ENCODE measurements at regions not wholly inside any gene's neighbourhood (a gene's known extent, or its start where the extent isn't known, plus 50 kb on each side); places are given as distances from the start of the nearest gene placed in this dataset.

GRCh38 chr7:28258240-28258639 lies 77.6 kb upstream of the JAZF1 start:
- POLR2A ChIA-PET: no interaction called here

GRCh38 chr7:28260969-28261368 lies 80.4 kb upstream of the JAZF1 start:
- intact Hi-C loops (cut with micrococcal nuclease): no loop called here
- ChIA-PET CTCF (interaction anchor here (1.2 kb wide), 1 partner anchor 37 kb away, joined by 3 read pairs; no protein-coding TSS in a partner anchor), POLR2A (interaction anchor here (0.8 kb wide), 2 partner anchors 9 to 557 kb away, joined by 3 read pairs; no protein-coding TSS in a partner anchor)
- Mint-ChIP-seq H3K4me1 (ENCODE audit: insufficient read depth, unreplicated experiment) (no peaks in the 10 kb centered on the region), H3K27ac (ENCODE audit: low read depth, unreplicated experiment) (no peak overlapping the region), H3K27me3 (ENCODE audit: insufficient read depth, unreplicated experiment) (peaks cover 15% of the 10 kb centered on the region), H3K4me3 (ENCODE audit: unreplicated experiment) (no peak overlapping the region), H3K9me3 (ENCODE audit: unreplicated experiment) (no peaks in the 10 kb centered on the region), H3K36me3 (ENCODE audit: insufficient read depth, unreplicated experiment) (no peaks in the 10 kb centered on the region)
- DNase-seq (ENCODE audit: unreplicated experiment): no peak
- no TSS peak for BruUV-seq (replicated peaks)
- TF ChIP-seq CTCF (IDR thresholded peaks at IDR 0.05; ENCODE audit: unreplicated experiment): no peak

More at GRCh38 chr7:28258240-28258639, 77.6 kb upstream of the JAZF1 start:
- intact Hi-C loops (cut with micrococcal nuclease): no loop called here
- Mint-ChIP-seq H3K27me3 (ENCODE audit: insufficient read depth, unreplicated experiment) (peaks cover 15% of the 10 kb centered on the region), H3K36me3 (ENCODE audit: insufficient read depth, unreplicated experiment) (no peaks in the 10 kb centered on the region), H3K27ac (ENCODE audit: low read depth, unreplicated experiment) (no peak overlapping the region), H3K4me3 (ENCODE audit: unreplicated experiment) (no peak overlapping the region), H3K9me3 (ENCODE audit: unreplicated experiment) (no peaks in the 10 kb centered on the region), H3K4me1 (ENCODE audit: insufficient read depth, unreplicated experiment) (no peaks in the 10 kb centered on the region)
- TF ChIP-seq CTCF (IDR thresholded peaks at IDR 0.05; ENCODE audit: unreplicated experiment): no peak
- DNase-seq (ENCODE audit: unreplicated experiment): no peak
- no TSS peak for BruUV-seq (replicated peaks)
- CTCF ChIA-PET: no interaction called here

GRCh38 chr7:28263622-28264271 lies 83.2 kb upstream of the JAZF1 start:
- Mint-ChIP-seq H3K9me3 (ENCODE audit: unreplicated experiment) (no peaks in the 10 kb centered on the region), H3K36me3 (ENCODE audit: insufficient read depth, unreplicated experiment) (no peaks in the 10 kb centered on the region), H3K4me1 (ENCODE audit: insufficient read depth, unreplicated experiment) (no peaks in the 10 kb centered on the region), H3K27ac (ENCODE audit: low read depth, unreplicated experiment) (no peak overlapping the region), H3K4me3 (ENCODE audit: unreplicated experiment) (no peak overlapping the region), H3K27me3 (ENCODE audit: insufficient read depth, unreplicated experiment) (peaks cover 7% of the 10 kb centered on the region)
- no TSS peak for BruUV-seq (replicated peaks)
- CTCF ChIA-PET: no interaction called here
- no peak for TF ChIP-seq CTCF (IDR thresholded peaks at IDR 0.05; ENCODE audit: unreplicated experiment)
- DNase-seq (ENCODE audit: unreplicated experiment): no peak
- intact Hi-C loops (cut with micrococcal nuclease): no loop called here
- POLR2A ChIA-PET: no interaction called here

GRCh38 chr7:28266402-28266801 lies 85.8 kb upstream of the JAZF1 start:
- peaks cover 8% of the 10 kb centered on the region for H3K4me1 Mint-ChIP-seq (ENCODE audit: insufficient read depth, unreplicated experiment)
- H3K27ac Mint-ChIP-seq (ENCODE audit: low read depth, unreplicated experiment): no peak overlapping the region
- no peak overlapping the region for H3K4me3 Mint-ChIP-seq (ENCODE audit: unreplicated experiment)
- no TSS peak for BruUV-seq (replicated peaks)
- DNase-seq (ENCODE audit: unreplicated experiment): no peak
- TF ChIP-seq CTCF (IDR thresholded peaks at IDR 0.05; ENCODE audit: unreplicated experiment): no peak
- CTCF ChIA-PET: interaction anchor here (0.6 kb wide), 1 partner anchor 454 kb away, joined by 3 read pairs; no protein-coding TSS in a partner anchor
- no peaks in the 10 kb centered on the region for H3K9me3 Mint-ChIP-seq (ENCODE audit: unreplicated experiment)
- intact Hi-C loops (cut with micrococcal nuclease): no loop called here
- H3K36me3 Mint-ChIP-seq (ENCODE audit: insufficient read depth, unreplicated experiment): no peaks in the 10 kb centered on the region
- no peaks in the 10 kb centered on the region for H3K27me3 Mint-ChIP-seq (ENCODE audit: insufficient read depth, unreplicated experiment)
- POLR2A ChIA-PET: interaction anchor here (1.4 kb wide), 1 partner anchor 23 kb away, joined by 3 read pairs; no protein-coding TSS in a partner anchor

All from MCF 10A (cell line).